Esophagus muscularis mucosa (tissue), 4 donors: ENCODE measurements at regions not wholly inside any gene's neighbourhood (a gene's known extent, or its start where the extent isn't known, plus 50 kb on each side); places are given as distances from the start of the nearest gene placed in this dataset.

ENCODE experiments used
- EP300 ChIP-seq: sonication (generic); formaldehyde crosslinking; IDR thresholded peaks from one replicate; pipeline ENCODE4 v1.6.1; 2017; ENCODE audit warnings: antibody characterized with exemption
- POLR2A ChIP-seq: fragments of 450-650 bp; IDR thresholded peaks from one replicate; pipeline ENCODE4 v1.6.1; 2017; ENCODE audit warnings: antibody characterized with exemption, moderate library complexity, mild to moderate bottlenecking, low read depth
- TF ChIP-seq, protein P1 (sequence below), 3 experiments: fragments of 200-600 bp in 2 of 3; fragments of 450-650 bp in 1 of 3; sonication (generic) in 2 of 3; IDR thresholded peaks; one replicate each; pipeline ENCODE4 v1.5.1; 2017 to 2019; ENCODE audit warnings: antibody characterized with exemption in 3 of 3, mild to moderate bottlenecking in 2 of 3, moderate library complexity in 1 of 3

DNA sequence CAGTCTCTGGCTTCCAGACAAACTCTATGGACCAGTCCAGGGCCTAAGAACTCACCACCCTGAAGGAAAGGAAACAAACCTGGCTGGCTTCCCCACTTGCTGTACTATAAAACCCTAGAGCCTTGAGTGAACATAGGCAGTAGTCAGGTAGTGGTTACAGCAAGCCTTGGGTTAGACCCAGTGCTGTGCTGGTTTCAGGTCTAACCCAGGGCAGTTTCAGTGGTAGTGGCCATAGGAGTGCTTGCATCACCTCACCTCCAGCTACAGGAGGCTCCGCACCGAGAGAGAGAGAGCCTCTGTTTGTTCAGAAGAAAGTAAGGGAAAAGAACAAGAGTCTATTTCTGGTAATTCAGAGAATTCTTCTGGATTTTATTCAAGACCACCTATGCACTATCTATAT lies 714.1 kb upstream of the CDH10 start:
- TF ChIP-seq, protein P1, sequence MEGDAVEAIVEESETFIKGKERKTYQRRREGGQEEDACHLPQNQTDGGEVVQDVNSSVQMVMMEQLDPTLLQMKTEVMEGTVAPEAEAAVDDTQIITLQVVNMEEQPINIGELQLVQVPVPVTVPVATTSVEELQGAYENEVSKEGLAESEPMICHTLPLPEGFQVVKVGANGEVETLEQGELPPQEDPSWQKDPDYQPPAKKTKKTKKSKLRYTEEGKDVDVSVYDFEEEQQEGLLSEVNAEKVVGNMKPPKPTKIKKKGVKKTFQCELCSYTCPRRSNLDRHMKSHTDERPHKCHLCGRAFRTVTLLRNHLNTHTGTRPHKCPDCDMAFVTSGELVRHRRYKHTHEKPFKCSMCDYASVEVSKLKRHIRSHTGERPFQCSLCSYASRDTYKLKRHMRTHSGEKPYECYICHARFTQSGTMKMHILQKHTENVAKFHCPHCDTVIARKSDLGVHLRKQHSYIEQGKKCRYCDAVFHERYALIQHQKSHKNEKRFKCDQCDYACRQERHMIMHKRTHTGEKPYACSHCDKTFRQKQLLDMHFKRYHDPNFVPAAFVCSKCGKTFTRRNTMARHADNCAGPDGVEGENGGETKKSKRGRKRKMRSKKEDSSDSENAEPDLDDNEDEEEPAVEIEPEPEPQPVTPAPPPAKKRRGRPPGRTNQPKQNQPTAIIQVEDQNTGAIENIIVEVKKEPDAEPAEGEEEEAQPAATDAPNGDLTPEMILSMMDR (IDR thresholded peaks at IDR 0.05) = no peak
- TF ChIP-seq EP300 = no peak
- TF ChIP-seq POLR2A = no peak
